Tibial artery (tissue), 4 donors: ENCODE measurements at regions not wholly inside any gene's neighbourhood (a gene's known extent, or its start where the extent isn't known, plus 50 kb on each side); places are given as distances from the start of the nearest gene placed in this dataset.

Source experiments
- DNase-seq, 2 donors: peaks; one replicate each; pipeline ENCODE4 v3.0.0-alpha.2; 2019
- H3K27ac ChIP-seq, 2 donors: fragments of 200-600 bp; sonication (generic) in 1 of 2; 1 replicate in 1 of 2; 2 replicates in 1 of 2; pipeline ENCODE4 v1.5.1; 2018 to 2019; ENCODE audit warnings: mild to moderate bottlenecking in 1 of 2
- H3K27me3 ChIP-seq, 2 donors: fragments of 200-600 bp; sonication (generic) in 1 of 2; one replicate each; pipeline versions ENCODE4 v1.5.1 to v1.6.0; 2016 to 2019
- H3K36me3 ChIP-seq, 3 donors: fragments of 200-600 bp; sonication (generic) in 2 of 3; one replicate each; pipeline ENCODE4 v1.5.1; 2016 to 2019; ENCODE audit warnings: mild to moderate bottlenecking in 2 of 3
- H3K4me1 ChIP-seq, 4 donors: fragments of 200-600 bp; sonication (generic) in 2 of 4; 1 replicate in 3 of 4; 2 replicates in 1 of 4; pipeline ENCODE4 v1.5.1; 2016 to 2019
- H3K4me3 ChIP-seq, 2 donors: fragments of 200-600 bp; sonication (generic) in 1 of 2; 1 replicate in 1 of 2; 2 replicates in 1 of 2; pipeline ENCODE4 v1.5.1; 2018 to 2019; ENCODE audit warnings: mild to moderate bottlenecking in 2 of 2
- H3K9me3 ChIP-seq, 3 donors: fragments of 200-600 bp; sonication (generic) in 1 of 3; one replicate each; pipeline ENCODE4 v1.5.1; 2016 to 2019
- intact Hi-C: fragments of 100-400 bp; cut with DNase I; formaldehyde crosslinking; loops from one replicate; pipeline ENCODE4 v1.15.0; 2023; ENCODE audit warnings: low total_unique reads
- TF ChIP-seq, protein P1 (sequence below), 2 experiments: fragments of 200-600 bp in 1 of 2; fragments of 450-650 bp in 1 of 2; IDR thresholded peaks; one replicate each; pipeline ENCODE4 v1.5.1; 2017 to 2019; ENCODE audit warnings: antibody characterized with exemption in 2 of 2, mild to moderate bottlenecking in 1 of 2, moderate library complexity in 1 of 2

- TF ChIP-seq, protein P1, sequence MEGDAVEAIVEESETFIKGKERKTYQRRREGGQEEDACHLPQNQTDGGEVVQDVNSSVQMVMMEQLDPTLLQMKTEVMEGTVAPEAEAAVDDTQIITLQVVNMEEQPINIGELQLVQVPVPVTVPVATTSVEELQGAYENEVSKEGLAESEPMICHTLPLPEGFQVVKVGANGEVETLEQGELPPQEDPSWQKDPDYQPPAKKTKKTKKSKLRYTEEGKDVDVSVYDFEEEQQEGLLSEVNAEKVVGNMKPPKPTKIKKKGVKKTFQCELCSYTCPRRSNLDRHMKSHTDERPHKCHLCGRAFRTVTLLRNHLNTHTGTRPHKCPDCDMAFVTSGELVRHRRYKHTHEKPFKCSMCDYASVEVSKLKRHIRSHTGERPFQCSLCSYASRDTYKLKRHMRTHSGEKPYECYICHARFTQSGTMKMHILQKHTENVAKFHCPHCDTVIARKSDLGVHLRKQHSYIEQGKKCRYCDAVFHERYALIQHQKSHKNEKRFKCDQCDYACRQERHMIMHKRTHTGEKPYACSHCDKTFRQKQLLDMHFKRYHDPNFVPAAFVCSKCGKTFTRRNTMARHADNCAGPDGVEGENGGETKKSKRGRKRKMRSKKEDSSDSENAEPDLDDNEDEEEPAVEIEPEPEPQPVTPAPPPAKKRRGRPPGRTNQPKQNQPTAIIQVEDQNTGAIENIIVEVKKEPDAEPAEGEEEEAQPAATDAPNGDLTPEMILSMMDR (IDR thresholded peaks at IDR 0.05): no peak
- Histone ChIP-seq H3K36me3 (no peaks in the 10 kb centered on the region), H3K27ac (peak overlapping the region in 1 of 2 donors; percentile 15), H3K9me3 (no peaks in the 10 kb centered on the region), H3K4me1 (peaks cover 0 to 49% (median 29%) of the 10 kb centered on the region in 4 donors), H3K27me3 (no peaks in the 10 kb centered on the region), H3K4me3 (no peak overlapping the region)
- DNase-seq: peak in 1 of 2 donors; percentile 48
- intact Hi-C loops: no loop called here
These were observed 78.6 kb upstream of the ZNF469 start for GRCh38 chr16:88303890-88304819.

DNA sequence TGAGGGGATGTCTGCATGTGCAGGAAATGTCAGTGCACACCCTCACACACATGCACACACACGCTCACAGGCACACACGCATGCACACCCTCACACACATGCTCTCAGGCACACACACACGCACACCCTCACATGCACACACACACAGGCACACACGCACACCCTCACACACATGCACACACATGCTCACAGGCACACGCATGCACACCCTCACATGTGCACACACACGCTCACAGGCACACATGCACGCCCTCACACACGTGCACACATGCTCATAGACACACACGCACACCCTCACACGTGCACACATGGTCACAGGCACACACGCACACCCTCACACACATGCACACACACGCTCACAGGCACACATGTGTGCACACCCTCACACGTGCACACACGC, 77.6 kb upstream of the ZNF469 start:
- no peaks in the 10 kb centered on the region for H3K36me3 ChIP-seq
- intact Hi-C loops: no loop called here
- no peak overlapping the region for H3K27ac ChIP-seq
- DNase-seq: no peak
- peaks cover 0 to 46% (median 24%) of the 10 kb centered on the region in 4 donors for H3K4me1 ChIP-seq
- no peak overlapping the region for H3K4me3 ChIP-seq
- no peaks in the 10 kb centered on the region for H3K27me3 ChIP-seq
- no peaks in the 10 kb centered on the region for H3K9me3 ChIP-seq
- TF ChIP-seq, protein P1 (IDR thresholded peaks at IDR 0.05): no peak

DNA sequence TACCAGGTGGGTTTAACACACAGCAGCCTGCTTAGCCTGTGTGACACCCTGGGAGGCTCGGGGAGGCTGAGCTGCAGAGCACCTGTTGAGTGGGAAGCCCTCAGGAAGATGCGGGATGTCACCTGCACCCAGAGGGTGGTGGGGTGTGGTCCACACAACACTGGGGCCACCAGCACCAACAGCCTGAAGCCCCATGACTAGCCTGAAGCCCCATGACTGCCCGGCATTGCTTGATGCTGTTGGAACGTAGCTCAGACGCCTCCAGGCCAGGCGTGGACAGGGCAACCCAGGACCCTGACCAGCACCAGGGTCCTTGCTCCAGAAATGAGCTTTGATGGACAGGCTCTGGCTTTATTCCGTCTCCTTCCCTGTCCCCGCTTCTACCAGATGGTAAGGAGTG, 76.3 kb upstream of the ZNF469 start:
- Histone ChIP-seq H3K9me3 (no peaks in the 10 kb centered on the region), H3K4me1 (peaks cover 0 to 46% (median 24%) of the 10 kb centered on the region in 4 donors), H3K36me3 (no peaks in the 10 kb centered on the region), H3K27ac (peak overlapping the region; percentile 1 to 14), H3K27me3 (no peaks in the 10 kb centered on the region), H3K4me3 (no peak overlapping the region)
- TF ChIP-seq, protein P1 (IDR thresholded peaks at IDR 0.05): no peak
- intact Hi-C loops: no loop called here
- no peak for DNase-seq

DNA sequence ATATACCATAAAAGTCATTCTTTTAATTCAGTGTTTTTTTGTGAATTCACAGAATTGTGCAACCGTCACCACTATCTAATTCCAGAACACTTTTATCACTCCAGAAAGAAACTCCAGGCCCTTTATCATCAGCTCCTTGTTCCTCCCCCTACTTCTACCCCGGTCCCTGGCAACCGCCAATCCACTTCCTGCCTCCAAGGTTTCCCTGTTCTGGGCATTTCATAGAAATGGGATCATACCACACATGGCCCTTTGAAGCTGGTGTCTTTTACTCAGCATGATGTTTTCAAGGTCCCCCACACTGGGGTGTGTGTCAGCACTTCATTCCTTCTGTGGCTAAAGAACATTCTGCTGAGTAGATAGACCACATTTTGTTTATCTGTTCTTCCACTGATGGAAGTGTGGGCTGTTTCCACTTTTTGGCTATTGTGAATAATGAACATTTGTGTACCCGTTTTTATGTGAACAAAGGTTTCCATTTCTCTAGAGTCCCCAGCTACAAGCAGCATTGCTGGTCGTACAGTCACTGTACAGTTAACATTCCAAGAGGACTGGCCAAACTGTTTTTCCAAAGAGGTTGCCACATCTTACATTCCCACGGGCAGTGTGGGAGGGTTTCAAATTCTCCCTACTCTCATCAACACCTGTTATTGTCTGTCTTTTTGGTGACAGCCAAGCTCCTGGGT, 75.8 kb upstream of the ZNF469 start:
- no peak for DNase-seq
- Histone ChIP-seq H3K36me3 (no peaks in the 10 kb centered on the region), H3K27ac (peak overlapping the region; percentile 1 to 3), H3K27me3 (no peaks in the 10 kb centered on the region), H3K4me1 (peaks cover 0 to 46% (median 24%) of the 10 kb centered on the region in 4 donors), H3K4me3 (no peak overlapping the region), H3K9me3 (no peaks in the 10 kb centered on the region)
- intact Hi-C loops: no loop called here
- TF ChIP-seq, protein P1 (IDR thresholded peaks at IDR 0.05): no peak

GRCh38 chr16:88308441-88309173, 74.2 kb upstream of the ZNF469 start:
- intact Hi-C loops: no loop called here
- Histone ChIP-seq H3K9me3 (no peaks in the 10 kb centered on the region), H3K4me1 (peaks cover 0 to 44% (median 24%) of the 10 kb centered on the region in 4 donors), H3K27ac (no peak overlapping the region), H3K4me3 (no peak overlapping the region), H3K27me3 (no peaks in the 10 kb centered on the region), H3K36me3 (no peaks in the 10 kb centered on the region)
- DNase-seq: no peak
- TF ChIP-seq, protein P1 (IDR thresholded peaks at IDR 0.05): no peak
